ENCODE measurements at regions not wholly inside any gene's neighbourhood (a gene's known extent, or its start where the extent isn't known, plus 50 kb on each side); places are given as distances from the start of the nearest gene placed in this dataset.

- H3K36me3 ChIP-seq (ENCODE audit: control insufficient read depth, insufficient read depth, low read length): no peaks in the 10 kb centered on the region
- H3K4me3 ChIP-seq (ENCODE audit: low read depth, low read length): no peak overlapping the region
- H3K4me1 ChIP-seq (ENCODE audit: control insufficient read depth, insufficient read depth, low read length): no peaks in the 10 kb centered on the region
- H3K9ac ChIP-seq (ENCODE audit: low read length): no peak overlapping the region
- no peaks in the 10 kb centered on the region for H3K27me3 ChIP-seq (ENCODE audit: control insufficient read depth, insufficient read depth, low read length)
- 0 out of 2 replicates have a peak, but pooled peaks cover 2% of the 10 kb centered on the region for H3K9me3 ChIP-seq (ENCODE audit: control insufficient read depth, insufficient read depth, low read depth, low read length)
- no peak overlapping the region for H3K27ac ChIP-seq (ENCODE audit: low read depth, low read length)
These were observed 195.0 kb upstream of the ELAC2 start for GRCh38 chr17:13212860-13213259.

- peaks cover 1% of the 10 kb centered on the region; the same call in 1 of the 2 replicates for H3K9me3 ChIP-seq (ENCODE audit: control insufficient read depth, insufficient read depth, low read depth, low read length)
- H3K27me3 ChIP-seq (ENCODE audit: control insufficient read depth, insufficient read depth, low read length): no peaks in the 10 kb centered on the region
- H3K4me1 ChIP-seq (ENCODE audit: control insufficient read depth, insufficient read depth, low read length): no peaks in the 10 kb centered on the region
- H3K27ac ChIP-seq (ENCODE audit: low read depth, low read length): no peak overlapping the region
- H3K4me3 ChIP-seq (ENCODE audit: low read depth, low read length): no peak overlapping the region
- H3K9ac ChIP-seq (ENCODE audit: low read length): no peak overlapping the region
- no peaks in the 10 kb centered on the region for H3K36me3 ChIP-seq (ENCODE audit: control insufficient read depth, insufficient read depth, low read length)
These were observed 191.3 kb upstream of the ELAC2 start for GRCh38 chr17:13209081-13209480.

GRCh38 chr17:13204607-13205237 is 186.9 kb upstream of the ELAC2 start:
- H3K27me3 ChIP-seq (ENCODE audit: control insufficient read depth, insufficient read depth, low read length): no peaks in the 10 kb centered on the region
- H3K4me3 ChIP-seq (ENCODE audit: low read depth, low read length): no peak overlapping the region
- H3K9me3 ChIP-seq (ENCODE audit: control insufficient read depth, insufficient read depth, low read depth, low read length): no peaks in the 10 kb centered on the region; the same call in 1 of the 2 replicates
- no peaks in the 10 kb centered on the region for H3K4me1 ChIP-seq (ENCODE audit: control insufficient read depth, insufficient read depth, low read length)
- no peaks in the 10 kb centered on the region for H3K36me3 ChIP-seq (ENCODE audit: control insufficient read depth, insufficient read depth, low read length)
- no peak overlapping the region for H3K27ac ChIP-seq (ENCODE audit: low read depth, low read length)
- H3K9ac ChIP-seq (ENCODE audit: low read length): no peak overlapping the region

GRCh38 chr17:13202835-13203234 is 185.0 kb upstream of the ELAC2 start:
- Histone ChIP-seq H3K4me1 (ENCODE audit: control insufficient read depth, insufficient read depth, low read length) (no peaks in the 10 kb centered on the region), H3K36me3 (ENCODE audit: control insufficient read depth, insufficient read depth, low read length) (no peaks in the 10 kb centered on the region), H3K27ac (ENCODE audit: low read depth, low read length) (no peak overlapping the region), H3K27me3 (ENCODE audit: control insufficient read depth, insufficient read depth, low read length) (no peaks in the 10 kb centered on the region), H3K9ac (ENCODE audit: low read length) (no peak overlapping the region), H3K9me3 (ENCODE audit: control insufficient read depth, insufficient read depth, low read depth, low read length) (no peaks in the 10 kb centered on the region; the same call in 1 of the 2 replicates), H3K4me3 (ENCODE audit: low read depth, low read length) (no peak overlapping the region)

GRCh38 chr17:13200671-13201070 is 182.8 kb upstream of the ELAC2 start:
- Histone ChIP-seq H3K9me3 (ENCODE audit: control insufficient read depth, insufficient read depth, low read depth, low read length) (no peaks in the 10 kb centered on the region), H3K9ac (ENCODE audit: low read length) (no peak overlapping the region), H3K4me3 (ENCODE audit: low read depth, low read length) (no peak overlapping the region), H3K4me1 (ENCODE audit: control insufficient read depth, insufficient read depth, low read length) (no peaks in the 10 kb centered on the region), H3K36me3 (ENCODE audit: control insufficient read depth, insufficient read depth, low read length) (no peaks in the 10 kb centered on the region), H3K27me3 (ENCODE audit: control insufficient read depth, insufficient read depth, low read length) (no peaks in the 10 kb centered on the region), H3K27ac (ENCODE audit: low read depth, low read length) (no peak overlapping the region)

- Histone ChIP-seq H3K4me1 (ENCODE audit: control insufficient read depth, insufficient read depth, low read length) (no peaks in the 10 kb centered on the region), H3K36me3 (ENCODE audit: control insufficient read depth, insufficient read depth, low read length) (no peaks in the 10 kb centered on the region), H3K27ac (ENCODE audit: low read depth, low read length) (no peak overlapping the region), H3K9me3 (ENCODE audit: control insufficient read depth, insufficient read depth, low read depth, low read length) (no peaks in the 10 kb centered on the region), H3K27me3 (ENCODE audit: control insufficient read depth, insufficient read depth, low read length) (no peaks in the 10 kb centered on the region), H3K4me3 (ENCODE audit: low read depth, low read length) (no peak overlapping the region), H3K9ac (ENCODE audit: low read length) (no peak overlapping the region)
These were observed 181.6 kb upstream of the ELAC2 start for GRCh38 chr17:13199425-13199824.

GRCh38 chr17:13197586-13197985 is 179.8 kb upstream of the ELAC2 start:
- Histone ChIP-seq H3K36me3 (ENCODE audit: control insufficient read depth, insufficient read depth, low read length) (no peaks in the 10 kb centered on the region), H3K27ac (ENCODE audit: low read depth, low read length) (no peak overlapping the region), H3K9ac (ENCODE audit: low read length) (no peak overlapping the region), H3K4me3 (ENCODE audit: low read depth, low read length) (no peak overlapping the region), H3K9me3 (ENCODE audit: control insufficient read depth, insufficient read depth, low read depth, low read length) (0 out of 2 replicates have a peak, but pooled peaks cover 2% of the 10 kb centered on the region), H3K4me1 (ENCODE audit: control insufficient read depth, insufficient read depth, low read length) (no peaks in the 10 kb centered on the region), H3K27me3 (ENCODE audit: control insufficient read depth, insufficient read depth, low read length) (no peaks in the 10 kb centered on the region)

GRCh38 chr17:13194887-13195286 is 177.1 kb upstream of the ELAC2 start:
- H3K9ac ChIP-seq (ENCODE audit: low read length): no peak overlapping the region
- no peak overlapping the region for H3K27ac ChIP-seq (ENCODE audit: low read depth, low read length)
- H3K4me1 ChIP-seq (ENCODE audit: control insufficient read depth, insufficient read depth, low read length): no peaks in the 10 kb centered on the region
- H3K36me3 ChIP-seq (ENCODE audit: control insufficient read depth, insufficient read depth, low read length): no peaks in the 10 kb centered on the region
- H3K4me3 ChIP-seq (ENCODE audit: low read depth, low read length): no peak overlapping the region
- peaks cover 13% of the 10 kb centered on the region; the same call in 1 of the 2 replicates for H3K9me3 ChIP-seq (ENCODE audit: control insufficient read depth, insufficient read depth, low read depth, low read length)
- H3K27me3 ChIP-seq (ENCODE audit: control insufficient read depth, insufficient read depth, low read length): no peaks in the 10 kb centered on the region

GRCh38 chr17:13182854-13183253 is 165.0 kb upstream of the ELAC2 start:
- Histone ChIP-seq H3K4me3 (ENCODE audit: low read depth, low read length) (no peak overlapping the region), H3K9me3 (ENCODE audit: control insufficient read depth, insufficient read depth, low read depth, low read length) (no peaks in the 10 kb centered on the region), H3K9ac (ENCODE audit: low read length) (no peak overlapping the region), H3K4me1 (ENCODE audit: control insufficient read depth, insufficient read depth, low read length) (no peaks in the 10 kb centered on the region), H3K36me3 (ENCODE audit: control insufficient read depth, insufficient read depth, low read length) (no peaks in the 10 kb centered on the region), H3K27me3 (ENCODE audit: control insufficient read depth, insufficient read depth, low read length) (no peaks in the 10 kb centered on the region), H3K27ac (ENCODE audit: low read depth, low read length) (no peak overlapping the region)

GRCh38 chr17:13182450-13182849 is 164.6 kb upstream of the ELAC2 start:
- Histone ChIP-seq H3K4me3 (ENCODE audit: low read depth, low read length) (no peak overlapping the region), H3K4me1 (ENCODE audit: control insufficient read depth, insufficient read depth, low read length) (no peaks in the 10 kb centered on the region), H3K36me3 (ENCODE audit: control insufficient read depth, insufficient read depth, low read length) (no peaks in the 10 kb centered on the region), H3K9ac (ENCODE audit: low read length) (no peak overlapping the region), H3K27ac (ENCODE audit: low read depth, low read length) (no peak overlapping the region), H3K27me3 (ENCODE audit: control insufficient read depth, insufficient read depth, low read length) (no peaks in the 10 kb centered on the region), H3K9me3 (ENCODE audit: control insufficient read depth, insufficient read depth, low read depth, low read length) (no peaks in the 10 kb centered on the region)

- Histone ChIP-seq H3K36me3 (ENCODE audit: control insufficient read depth, insufficient read depth, low read length) (no peaks in the 10 kb centered on the region), H3K9ac (ENCODE audit: low read length) (no peak overlapping the region), H3K9me3 (ENCODE audit: control insufficient read depth, insufficient read depth, low read depth, low read length) (no peaks in the 10 kb centered on the region), H3K27ac (ENCODE audit: low read depth, low read length) (no peak overlapping the region), H3K4me1 (ENCODE audit: control insufficient read depth, insufficient read depth, low read length) (no peaks in the 10 kb centered on the region), H3K27me3 (ENCODE audit: control insufficient read depth, insufficient read depth, low read length) (no peaks in the 10 kb centered on the region), H3K4me3 (ENCODE audit: low read depth, low read length) (no peak overlapping the region)
These were observed 163.9 kb upstream of the ELAC2 start for GRCh38 chr17:13181683-13182082.

All from HUES6 (cell line).